Karpas-422 (cell line): ENCODE measurements at regions not wholly inside any gene's neighbourhood (a gene's known extent, or its start where the extent isn't known, plus 50 kb on each side); places are given as distances from the start of the nearest gene placed in this dataset.

Experiments
- DNase-seq: peaks from one replicate; pipeline ENCODE4 v3.0.0-alpha.2; 2015
- H2AFZ ChIP-seq: fragments of 200-600 bp; sonication (generic); 2 replicates; pipeline ENCODE4 v1.6.1; 2014; ENCODE audit warnings: antibody characterized with exemption, low read length, mixed read lengths
- H3K27ac ChIP-seq: fragments of 200-600 bp; sonication (generic); 2 replicates; pipeline ENCODE4 v1.5.1; 2014; ENCODE audit warnings: mild to moderate bottlenecking, low read length, moderate library complexity
- H3K27me3 ChIP-seq: fragments of 200-600 bp; sonication (generic); 2 replicates; pipeline ENCODE4 v1.6.1; 2014; ENCODE audit warnings: low read length, mixed read lengths
- H3K36me3 ChIP-seq: fragments of 200-600 bp; sonication (generic); 2 replicates; pipeline ENCODE4 v1.6.1; 2014; ENCODE audit warnings: low read length, mixed read lengths; ENCODE audit not compliant: insufficient read depth
- H3K4me1 ChIP-seq: fragments of 200-600 bp; sonication (generic); 2 replicates; pipeline ENCODE4 v1.6.1; 2014; ENCODE audit warnings: mild to moderate bottlenecking, low read length, mixed read lengths
- H3K4me2 ChIP-seq: fragments of 200-600 bp; sonication (generic); 2 replicates; pipeline ENCODE4 v1.6.1; 2014; ENCODE audit warnings: low read length, low read depth, mild to moderate bottlenecking; ENCODE audit not compliant: poor library complexity, severe bottlenecking
- H3K4me3 ChIP-seq: fragments of 200-600 bp; sonication (generic); 2 replicates; pipeline ENCODE4 v1.5.1; 2014; ENCODE audit warnings: mild to moderate bottlenecking, antibody characterized with exemption, low read length, mixed read lengths
- H3K79me2 ChIP-seq: fragments of 200-600 bp; sonication (generic); 2 replicates; pipeline ENCODE4 v1.6.1; 2014; ENCODE audit warnings: mild to moderate bottlenecking, low read length, mixed read lengths
- H3K9ac ChIP-seq: fragments of 200-600 bp; sonication (generic); 2 replicates; pipeline ENCODE4 v1.6.0; 2014; ENCODE audit warnings: low read length
- H3K9me2 ChIP-seq: fragments of 200-600 bp; sonication (generic), shearing (Covaris generic); replicated peaks from 2 replicates; pipeline ENCODE4 v1.6.0; 2014; ENCODE audit warnings: mild to moderate bottlenecking, low read length, moderate library complexity; ENCODE audit not compliant: insufficient read depth
- H3K9me3 ChIP-seq: fragments of 300-700, 200-600 bp; sonication (generic); 2 replicates; pipeline ENCODE4 v1.6.1; 2014; ENCODE audit warnings: low read length, mixed read lengths
- H4K20me1 ChIP-seq: fragments of 200-600 bp; sonication (generic); 2 replicates; pipeline ENCODE4 v1.6.1; 2014; ENCODE audit warnings: mild to moderate bottlenecking, antibody characterized with exemption, low read length, low read depth; ENCODE audit not compliant: insufficient read depth

GRCh38 chr11:130573767-130574166, 125.3 kb downstream of the ADAMTS15 start:
- Histone ChIP-seq H3K9me2 (no peaks in the 10 kb centered on the region), H3K4me3 (no peak overlapping the region), H3K36me3 (no peaks in the 10 kb centered on the region), H3K4me1 (no peaks in the 10 kb centered on the region), H3K27me3 (no peaks in the 10 kb centered on the region), H4K20me1 (no peaks in the 10 kb centered on the region), H3K9me3 (no peaks in the 10 kb centered on the region), H3K79me2 (no peaks in the 10 kb centered on the region), H2AFZ (no peak overlapping the region), H3K9ac (no peak overlapping the region), H3K27ac (no peak overlapping the region), H3K4me2 (no peak overlapping the region)
- no peak for DNase-seq

GRCh38 chr11:130574740-130575139, 126.3 kb downstream of the ADAMTS15 start:
- no peak overlapping the region for H3K4me3 ChIP-seq
- H3K9ac ChIP-seq, result no peak overlapping the region
- H3K4me2 ChIP-seq, result no peak overlapping the region
- H4K20me1 ChIP-seq, result no peaks in the 10 kb centered on the region
- no peaks in the 10 kb centered on the region for H3K9me3 ChIP-seq
- no peaks in the 10 kb centered on the region for H3K27me3 ChIP-seq
- H3K9me2 ChIP-seq, result no peaks in the 10 kb centered on the region
- H3K27ac ChIP-seq, result no peak overlapping the region
- H3K4me1 ChIP-seq, result no peaks in the 10 kb centered on the region
- DNase-seq, result no peak
- no peaks in the 10 kb centered on the region for H3K79me2 ChIP-seq
- H2AFZ ChIP-seq, result no peak overlapping the region
- H3K36me3 ChIP-seq, result no peaks in the 10 kb centered on the region

- Histone ChIP-seq H4K20me1 (no peaks in the 10 kb centered on the region), H3K27ac (no peak overlapping the region), H2AFZ (no peak overlapping the region), H3K27me3 (no peaks in the 10 kb centered on the region), H3K9me2 (no peaks in the 10 kb centered on the region), H3K36me3 (no peaks in the 10 kb centered on the region), H3K9me3 (no peaks in the 10 kb centered on the region), H3K9ac (no peak overlapping the region), H3K4me2 (no peak overlapping the region), H3K4me3 (no peak overlapping the region), H3K79me2 (no peaks in the 10 kb centered on the region), H3K4me1 (no peaks in the 10 kb centered on the region)
- no peak for DNase-seq
Measured at GRCh38 chr11:130576146-130576545, 127.7 kb downstream of the ADAMTS15 start.

DNA sequence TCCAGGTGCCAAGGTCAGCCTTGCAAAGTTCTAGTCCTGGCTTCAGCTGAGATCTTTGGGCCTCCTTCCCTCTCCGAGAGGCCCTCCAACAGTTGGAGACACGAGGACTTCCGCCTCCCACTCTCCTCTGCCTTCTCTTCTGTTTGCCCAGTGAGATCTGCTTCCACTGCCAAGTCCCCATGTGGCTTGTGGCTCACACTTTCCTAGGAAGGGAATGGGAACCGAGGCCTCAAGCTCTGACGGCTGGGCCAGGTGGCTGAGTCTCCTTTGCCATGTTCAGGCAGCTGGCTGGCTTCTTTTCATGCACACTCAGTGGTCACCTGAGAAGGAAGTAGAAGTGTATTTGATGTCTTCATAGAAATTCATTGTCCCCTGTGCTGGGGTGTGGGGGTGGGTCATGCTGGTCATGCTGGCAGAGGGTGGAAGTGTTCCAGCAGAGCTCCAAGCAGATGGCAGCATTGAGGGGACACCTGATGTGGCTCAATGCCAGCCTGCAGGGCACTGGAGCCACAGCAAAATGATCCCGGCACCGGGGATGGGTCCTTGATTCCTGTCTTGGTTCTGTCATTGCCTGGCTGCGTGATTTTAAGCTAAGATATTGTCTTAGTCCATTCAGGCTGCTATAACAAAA, 130.4 kb downstream of the ADAMTS15 start:
- Histone ChIP-seq H3K4me2 (no peak overlapping the region), H3K9me2 (no peaks in the 10 kb centered on the region), H3K9ac (no peak overlapping the region), H4K20me1 (no peaks in the 10 kb centered on the region), H3K36me3 (no peaks in the 10 kb centered on the region), H2AFZ (no peak overlapping the region), H3K4me1 (no peaks in the 10 kb centered on the region), H3K4me3 (no peak overlapping the region), H3K9me3 (no peaks in the 10 kb centered on the region), H3K27me3 (no peaks in the 10 kb centered on the region), H3K27ac (no peak overlapping the region), H3K79me2 (no peaks in the 10 kb centered on the region)
- DNase-seq, result no peak

GRCh38 chr11:130580372-130580771, 131.9 kb downstream of the ADAMTS15 start:
- Histone ChIP-seq H3K36me3 (no peaks in the 10 kb centered on the region), H3K4me1 (no peaks in the 10 kb centered on the region), H3K9me2 (no peaks in the 10 kb centered on the region), H3K27ac (no peak overlapping the region), H3K9me3 (no peaks in the 10 kb centered on the region), H2AFZ (no peak overlapping the region), H3K79me2 (no peaks in the 10 kb centered on the region), H3K9ac (no peak overlapping the region), H3K4me3 (no peak overlapping the region), H4K20me1 (no peaks in the 10 kb centered on the region), H3K4me2 (no peak overlapping the region), H3K27me3 (no peaks in the 10 kb centered on the region)
- DNase-seq, result no peak

GRCh38 chr11:130580891-130581492, 132.5 kb downstream of the ADAMTS15 start:
- H3K9me3 ChIP-seq, result no peaks in the 10 kb centered on the region
- H3K9me2 ChIP-seq, result no peaks in the 10 kb centered on the region
- H3K4me1 ChIP-seq, result no peaks in the 10 kb centered on the region
- no peak for DNase-seq
- H3K27me3 ChIP-seq, result no peaks in the 10 kb centered on the region
- H3K36me3 ChIP-seq, result no peaks in the 10 kb centered on the region
- H2AFZ ChIP-seq, result no peak overlapping the region
- no peaks in the 10 kb centered on the region for H4K20me1 ChIP-seq
- no peak overlapping the region for H3K27ac ChIP-seq
- H3K9ac ChIP-seq, result no peak overlapping the region
- H3K79me2 ChIP-seq, result no peaks in the 10 kb centered on the region
- no peak overlapping the region for H3K4me3 ChIP-seq
- H3K4me2 ChIP-seq, result no peak overlapping the region

GRCh38 chr11:130581646-130582045, 133.2 kb downstream of the ADAMTS15 start:
- H2AFZ ChIP-seq, result no peak overlapping the region
- no peak for DNase-seq
- H3K36me3 ChIP-seq, result no peaks in the 10 kb centered on the region
- no peaks in the 10 kb centered on the region for H3K9me3 ChIP-seq
- H3K27ac ChIP-seq, result no peak overlapping the region
- H3K4me1 ChIP-seq, result no peaks in the 10 kb centered on the region
- no peaks in the 10 kb centered on the region for H4K20me1 ChIP-seq
- no peaks in the 10 kb centered on the region for H3K27me3 ChIP-seq
- no peak overlapping the region for H3K4me2 ChIP-seq
- H3K9me2 ChIP-seq, result no peaks in the 10 kb centered on the region
- H3K79me2 ChIP-seq, result no peaks in the 10 kb centered on the region
- H3K9ac ChIP-seq, result no peak overlapping the region
- H3K4me3 ChIP-seq, result no peak overlapping the region

DNA sequence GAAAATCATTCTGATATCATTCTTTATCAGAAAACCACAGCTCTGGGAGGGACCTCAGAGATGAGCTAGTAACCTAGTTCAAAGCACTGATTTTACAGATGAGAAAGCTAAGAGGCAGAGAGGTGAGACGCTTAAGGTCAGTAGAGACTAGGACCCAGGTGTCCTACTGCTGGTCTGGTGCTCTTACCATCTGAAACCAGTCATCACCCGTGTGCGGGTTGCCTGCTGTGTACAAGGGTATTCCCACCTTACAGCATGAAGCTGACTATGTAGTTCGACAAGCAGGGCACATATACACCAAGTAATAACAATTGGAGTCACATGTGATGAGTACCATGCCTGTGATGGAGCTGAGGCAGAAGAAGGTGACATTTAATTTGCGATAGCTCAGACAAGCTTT, 133.7 kb downstream of the ADAMTS15 start:
- no peak overlapping the region for H3K4me3 ChIP-seq
- no peaks in the 10 kb centered on the region for H3K4me1 ChIP-seq
- no peak for DNase-seq
- no peak overlapping the region for H3K27ac ChIP-seq
- H3K9ac ChIP-seq, result no peak overlapping the region
- H3K4me2 ChIP-seq, result no peak overlapping the region
- no peaks in the 10 kb centered on the region for H3K9me3 ChIP-seq
- H3K79me2 ChIP-seq, result no peaks in the 10 kb centered on the region
- no peaks in the 10 kb centered on the region for H4K20me1 ChIP-seq
- no peaks in the 10 kb centered on the region for H3K9me2 ChIP-seq
- H3K36me3 ChIP-seq, result no peaks in the 10 kb centered on the region
- H3K27me3 ChIP-seq, result no peaks in the 10 kb centered on the region
- no peak overlapping the region for H2AFZ ChIP-seq
